ENCODE measurements at regions not wholly inside any gene's neighbourhood (a gene's known extent, or its start where the extent isn't known, plus 50 kb on each side); places are given as distances from the start of the nearest gene placed in this dataset.

- TF ChIP-seq CTCF (IDR thresholded peaks at IDR 0.05; ENCODE audit: insufficient read depth, low read length) (no peak), POLR2AphosphoS5 (IDR thresholded peaks at IDR 0.05; ENCODE audit: low read depth) (no peak), REST (IDR thresholded peaks at IDR 0.05; ENCODE audit: insufficient replicate concordance, low read depth) (no peak), SPI1 (IDR thresholded peaks at IDR 0.05; ENCODE audit: borderline replicate concordance, low read depth) (no peak), GABPA (IDR thresholded peaks at IDR 0.05; ENCODE audit: low read depth) (no peak)
These were observed 1756.9 kb upstream of the TENM3 start for GRCh38 chr4:180486342-180486741.

Data from HL-60 (cell line).